ENCODE measurements at regions not wholly inside any gene's neighbourhood (a gene's known extent, or its start where the extent isn't known, plus 50 kb on each side); places are given as distances from the start of the nearest gene placed in this dataset.

GRCh38 chr17:72414032-72414396 is 293.2 kb downstream of the SOX9 start:
- no peak for DNase-seq

DNA sequence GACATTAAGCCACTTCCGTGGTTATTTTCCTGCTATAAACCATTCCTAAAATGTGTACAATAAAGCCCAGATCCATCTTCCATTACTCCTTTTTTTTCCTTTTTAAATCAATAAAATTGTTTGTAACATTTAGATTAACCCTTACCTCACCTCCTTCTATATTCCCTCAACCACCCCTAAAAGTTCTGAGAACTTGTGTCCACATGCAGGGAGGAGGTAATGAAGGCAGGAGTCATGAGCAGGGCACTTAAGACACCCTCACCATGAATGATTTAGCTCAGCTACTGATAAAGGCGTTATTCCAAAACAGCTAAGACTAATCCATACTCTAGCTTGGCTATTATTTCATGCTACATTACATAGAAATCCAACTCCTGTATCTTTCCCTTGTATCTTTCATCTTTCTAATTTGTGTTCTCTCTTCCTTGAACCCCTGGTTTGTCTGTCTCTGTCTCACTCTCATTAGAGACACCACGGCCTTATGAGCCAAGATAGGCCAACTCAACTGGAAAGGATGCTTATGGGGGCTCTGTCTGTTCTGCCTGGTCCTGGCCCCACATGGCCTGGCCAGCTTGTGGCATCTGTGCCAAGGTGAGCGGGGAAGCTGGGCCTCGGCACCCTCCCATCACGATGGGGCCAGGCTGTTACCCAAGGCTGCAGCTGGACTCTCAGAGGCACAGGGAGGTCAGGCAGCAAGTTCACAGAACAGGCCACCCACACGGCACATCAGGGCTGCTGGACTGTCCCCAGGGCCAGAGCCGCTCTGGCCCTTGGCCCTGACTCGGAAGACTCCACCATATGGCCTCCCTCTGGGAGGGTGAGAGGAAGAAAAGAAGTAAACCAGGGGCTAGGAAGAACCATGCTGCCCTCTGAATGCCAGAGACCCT is 294.4 kb downstream of the SOX9 start:
- DNase-seq, result no peak

DNA sequence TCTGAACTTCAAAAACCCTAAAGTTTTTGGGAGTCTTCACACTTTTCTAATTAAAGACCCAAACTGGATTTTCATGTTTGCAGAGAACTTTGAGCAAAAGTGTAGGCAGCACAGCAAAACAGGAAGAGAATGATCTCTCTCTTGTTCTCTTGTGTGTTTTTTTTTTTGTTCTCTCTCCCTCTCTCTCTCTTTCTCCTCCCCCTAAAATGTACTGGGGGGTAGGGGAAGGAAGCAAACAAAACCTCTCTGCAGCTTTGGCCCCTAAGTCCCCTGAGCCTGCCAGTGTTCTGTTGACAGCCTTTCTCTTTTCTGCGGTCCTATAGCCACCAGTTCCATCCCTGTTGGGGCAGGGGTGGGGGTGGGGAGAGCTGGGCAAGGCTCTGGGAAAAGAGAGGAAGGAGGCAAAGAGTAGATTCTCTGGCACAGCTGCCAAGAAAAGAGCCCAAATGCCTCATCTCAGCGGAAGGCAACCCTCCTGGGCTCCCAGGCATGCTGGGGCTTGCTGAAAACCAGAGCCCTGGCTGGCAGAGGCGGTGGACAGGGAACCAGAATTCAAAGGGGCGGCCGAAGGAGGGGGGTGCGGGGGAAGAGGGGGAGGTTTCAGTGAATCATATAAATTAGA is 295.3 kb downstream of the SOX9 start:
- DNase-seq, result no peak

DNA sequence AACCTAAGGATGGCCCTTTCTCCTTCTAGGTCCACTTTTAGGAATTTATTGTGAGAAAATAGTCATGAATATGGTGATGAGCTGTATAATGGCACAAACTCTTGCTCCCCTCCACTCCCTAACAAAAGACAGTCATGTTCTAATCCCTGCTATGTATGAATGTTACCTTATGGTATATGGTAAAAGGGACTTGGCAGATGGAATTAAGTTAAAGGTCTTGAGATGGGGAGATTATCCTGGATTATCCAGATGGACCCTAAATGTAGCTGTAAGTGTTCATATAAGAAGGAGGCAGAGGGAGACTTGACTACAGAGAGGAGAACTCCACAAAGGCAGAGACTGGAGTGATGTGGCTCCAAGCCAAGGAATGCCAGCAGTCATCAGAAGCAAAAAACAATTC is 296.1 kb downstream of the SOX9 start:
- no peak for DNase-seq

- no peak for DNase-seq
These were observed 296.8 kb downstream of the SOX9 start for GRCh38 chr17:72417627-72418026.

DNA sequence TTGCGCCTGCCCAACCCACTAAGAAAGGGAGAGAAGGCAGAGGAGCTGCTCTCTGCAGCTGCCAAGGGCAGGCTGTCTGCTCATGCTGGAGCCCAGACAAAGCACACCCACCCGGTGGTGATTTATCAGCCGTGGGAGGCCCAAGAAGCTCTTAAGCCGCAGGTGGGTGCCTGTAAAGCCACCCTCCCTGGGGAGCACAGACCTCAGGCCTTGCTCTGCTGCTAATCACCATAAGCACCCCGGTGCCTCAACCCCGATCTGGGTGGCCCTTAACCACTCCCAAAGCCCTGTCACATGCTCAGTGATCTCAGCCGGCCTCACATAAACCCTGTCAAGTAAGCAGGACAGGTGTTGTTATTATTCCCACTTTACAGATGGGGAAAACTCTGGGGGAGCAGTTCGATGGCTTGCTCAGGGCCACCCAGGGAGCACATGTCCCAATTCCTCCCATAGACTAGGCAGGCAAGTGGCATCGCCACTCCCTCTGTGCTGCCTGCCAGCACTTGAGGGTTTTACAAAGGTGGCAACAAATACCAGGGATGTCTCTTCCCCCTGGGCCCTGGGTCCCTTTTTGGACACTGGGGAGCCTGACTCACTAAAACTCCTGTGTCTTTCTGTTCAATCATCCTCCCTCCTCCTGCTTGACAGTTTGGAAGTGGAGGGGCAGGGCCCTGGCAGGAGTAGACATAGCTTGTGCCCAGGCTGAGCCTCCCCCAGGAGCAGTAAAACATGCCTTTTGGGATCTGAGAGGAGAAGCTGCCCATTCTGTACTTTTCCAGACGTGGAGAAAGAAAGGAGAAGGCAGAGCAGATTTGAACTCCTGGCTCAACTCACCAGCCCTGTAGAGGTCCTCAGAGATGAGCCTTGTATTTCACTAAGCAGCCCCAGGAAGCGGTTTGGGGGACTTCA is 299.3 kb downstream of the SOX9 start:
- no peak for DNase-seq

GRCh38 chr17:72420775-72421127 is 299.9 kb downstream of the SOX9 start:
- DNase-seq, result no peak

DNA sequence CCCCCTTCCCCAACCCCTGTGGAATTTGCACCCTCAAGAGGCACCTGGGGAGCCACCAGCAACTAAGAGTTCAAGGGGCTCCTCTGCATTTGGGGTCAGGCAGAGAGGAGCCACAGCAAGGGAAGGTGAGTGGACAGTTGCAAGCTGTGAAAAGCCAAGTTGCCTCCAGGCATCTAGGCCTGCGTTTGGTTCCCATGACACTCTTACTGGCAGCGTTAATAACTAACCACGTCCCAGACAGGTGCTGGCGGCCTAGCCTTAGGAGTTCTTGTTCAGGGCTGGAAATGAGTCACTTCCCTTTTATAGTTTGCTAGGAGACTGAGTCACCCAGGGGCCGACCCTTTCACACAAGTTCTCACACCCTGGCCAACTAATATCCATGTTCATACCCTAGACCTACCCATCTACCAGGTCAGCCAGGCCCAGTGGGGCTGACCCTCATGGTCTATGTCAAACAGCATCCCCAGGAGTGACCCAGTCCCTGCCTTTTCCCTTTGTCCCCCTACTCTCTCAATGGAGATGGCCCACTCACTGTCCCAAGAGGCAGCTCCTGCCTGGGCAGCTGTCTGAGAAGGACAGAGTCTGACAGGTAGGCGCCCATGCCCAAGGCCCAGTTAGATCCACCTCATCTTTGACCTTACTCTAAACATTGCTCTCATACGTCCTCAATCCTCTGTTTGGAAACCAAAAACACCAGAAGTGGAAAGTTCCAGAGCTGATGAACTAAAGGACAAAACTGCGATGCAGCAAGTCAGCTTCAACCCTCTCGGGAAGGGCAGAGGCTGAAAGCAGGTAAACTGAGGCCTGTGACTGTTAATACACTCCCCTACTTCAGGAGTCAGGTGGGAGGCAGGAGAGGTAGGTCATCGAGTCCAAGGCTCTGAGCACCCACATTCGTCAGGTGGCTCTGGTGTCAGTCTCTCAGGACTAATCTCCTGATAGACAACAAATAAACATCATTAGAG is 300.6 kb downstream of the SOX9 start:
- no peak for DNase-seq

DNA sequence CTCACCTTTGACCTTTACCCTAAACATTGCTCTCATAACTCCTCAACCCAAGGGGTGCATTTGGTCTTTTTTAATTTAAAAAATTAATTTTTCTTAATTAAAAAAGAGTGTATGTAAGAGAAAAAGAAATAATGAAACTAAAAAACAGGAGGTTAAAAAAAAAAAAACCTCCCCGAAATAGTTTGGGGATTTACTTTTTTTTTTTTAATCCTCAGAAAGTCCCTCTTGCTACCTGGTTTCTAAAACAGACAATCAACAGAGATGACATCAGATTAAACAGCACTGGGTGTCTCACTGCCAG is 301.3 kb downstream of the SOX9 start:
- no peak for DNase-seq

- DNase-seq, result peak; percentile 40
These were observed 301.9 kb downstream of the SOX9 start for GRCh38 chr17:72422505-72423285.

DNA sequence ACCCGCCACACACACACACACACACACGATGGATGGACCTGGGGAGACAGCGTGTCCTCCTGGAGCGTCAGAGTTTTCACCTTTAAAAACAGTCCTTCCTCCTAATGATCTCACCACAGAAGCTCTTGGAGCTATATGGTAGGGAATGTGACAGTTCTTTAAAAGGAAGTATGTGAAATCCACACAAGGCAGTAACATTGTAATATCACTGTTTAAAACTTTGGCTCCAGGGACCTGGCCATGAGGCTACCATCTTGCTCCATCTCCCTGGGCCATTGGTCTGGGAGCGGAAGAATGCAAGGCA is 302.4 kb downstream of the SOX9 start:
- DNase-seq, result no peak

- DNase-seq, result no peak
These were observed 302.9 kb downstream of the SOX9 start for GRCh38 chr17:72423718-72424117.

DNA sequence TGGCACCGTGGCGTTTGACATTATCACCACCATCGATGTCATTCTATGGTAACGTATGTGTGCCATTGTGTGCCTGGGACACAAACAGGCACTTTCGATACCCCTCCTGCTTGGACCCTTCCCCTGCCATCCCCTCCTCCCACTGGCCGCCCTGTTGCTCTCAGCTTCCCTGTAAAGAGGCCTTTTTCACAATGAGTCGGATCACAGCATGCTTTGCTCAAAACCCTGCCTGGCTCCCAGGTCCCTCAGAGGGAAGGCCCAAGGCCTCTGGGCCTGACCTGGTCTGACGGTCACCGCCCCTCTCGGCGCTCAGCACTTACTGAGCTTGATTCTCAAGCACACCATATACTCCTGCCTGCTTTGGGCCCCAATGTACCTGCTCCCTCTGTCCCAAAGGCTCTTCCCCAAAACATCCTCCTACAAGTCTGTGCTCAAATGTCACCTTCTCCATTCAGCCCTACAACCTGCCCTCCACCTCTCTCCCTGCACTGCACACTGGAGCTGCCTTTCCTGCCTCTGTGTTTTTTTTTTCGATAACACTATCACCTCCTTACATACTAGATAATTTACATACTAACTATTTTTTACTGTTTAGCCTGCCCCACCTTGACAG is 303.8 kb downstream of the SOX9 start:
- DNase-seq, result no peak

DNA sequence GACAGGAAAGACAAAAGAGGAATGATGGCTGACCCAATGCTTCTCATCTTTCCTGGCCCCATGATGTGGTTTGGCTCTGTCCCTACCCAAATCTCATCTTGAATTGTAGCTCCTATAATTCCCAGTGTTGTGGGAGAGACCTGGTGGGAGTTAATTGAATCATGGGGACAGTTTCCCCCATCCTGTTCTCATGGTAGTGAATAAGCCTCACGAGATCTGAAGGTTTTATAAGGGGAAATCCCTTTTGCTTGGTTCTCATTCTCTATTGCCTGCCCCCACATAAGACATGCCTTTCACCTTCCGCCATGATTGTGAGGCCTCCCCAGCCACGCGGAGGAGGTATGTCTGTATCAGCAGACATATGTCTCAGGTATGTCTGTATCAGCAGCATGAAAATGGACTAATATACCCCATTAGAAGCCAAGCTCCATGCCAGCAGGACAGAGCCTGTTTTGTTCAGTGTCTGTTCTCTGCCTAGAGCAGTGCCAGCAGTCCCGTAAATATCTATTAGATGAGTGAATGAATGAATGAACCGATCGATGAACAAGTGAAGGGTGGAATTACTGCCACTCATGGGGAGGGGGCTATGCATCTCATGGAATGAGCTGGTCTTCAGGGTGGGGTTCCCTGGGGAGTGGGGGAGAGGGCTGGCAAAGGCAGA is 304.4 kb downstream of the SOX9 start:
- DNase-seq, result no peak

GRCh38 chr17:72425794-72426168 is 305.0 kb downstream of the SOX9 start:
- no peak for DNase-seq

- no peak for DNase-seq
These were observed 305.5 kb downstream of the SOX9 start for GRCh38 chr17:72426321-72426720.

DNA sequence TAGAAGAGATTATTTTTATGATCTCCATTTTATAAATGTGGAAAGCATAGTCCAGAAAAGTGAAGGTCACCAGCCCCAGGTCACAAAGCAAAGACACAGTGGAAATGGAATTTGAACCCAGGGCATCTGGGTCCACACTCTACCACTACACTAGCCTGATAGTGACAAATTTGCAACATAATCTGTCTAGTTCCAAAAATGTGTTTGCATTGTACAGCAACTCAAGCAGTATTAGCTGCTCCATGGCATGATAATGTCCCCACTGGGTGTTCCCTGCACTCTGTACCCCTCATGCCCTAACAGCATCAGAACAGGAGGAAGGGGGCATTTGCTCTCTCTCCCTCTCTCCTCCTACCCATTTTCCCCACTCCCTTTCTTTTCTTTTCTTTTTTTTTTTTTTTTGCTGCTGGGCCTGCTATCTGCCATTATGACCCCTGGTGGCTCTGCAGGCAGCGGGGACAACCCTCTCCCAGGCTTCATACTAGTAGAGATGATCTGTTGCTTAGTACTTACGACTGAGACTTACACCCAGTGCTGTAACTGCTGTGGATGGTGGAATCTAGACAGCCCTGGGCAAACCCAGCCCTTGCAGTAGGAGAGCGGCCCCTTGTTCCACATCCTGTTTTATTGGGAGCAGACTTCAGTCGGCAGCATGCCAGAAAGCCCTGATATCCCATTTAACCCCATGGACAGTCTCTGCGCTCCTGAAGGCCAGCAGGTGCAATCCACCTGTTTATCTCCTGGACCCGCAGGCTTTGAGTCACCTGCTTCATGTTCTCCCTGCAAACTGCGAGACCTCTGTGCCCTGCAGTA is 306.3 kb downstream of the SOX9 start:
- no peak for DNase-seq

- DNase-seq, result no peak
These were observed 306.9 kb downstream of the SOX9 start for GRCh38 chr17:72427761-72428109.

- DNase-seq, result no peak
These were observed 308.3 kb downstream of the SOX9 start for GRCh38 chr17:72429066-72429638.
